GM13976 (cell line): ENCODE measurements at regions not wholly inside any gene's neighbourhood (a gene's known extent, or its start where the extent isn't known, plus 50 kb on each side); places are given as distances from the start of the nearest gene placed in this dataset.

Source experiments
- DNase-seq: peaks from one replicate; pipeline ENCODE4 v3.0.0; 2012; ENCODE audit warnings: low spot score
- CTCF ChIP-seq: IDR thresholded peaks from 2 replicates; pipeline ENCODE4 v1.5.1; 2012; ENCODE audit warnings: borderline replicate concordance, mild to moderate bottlenecking; ENCODE audit not compliant: insufficient read depth; ENCODE audit errors: extremely low read depth, missing control alignments, control extremely low read depth
- in situ Hi-C: fragments of 300-500 bp; cut with MboI; formaldehyde crosslinking; loops from one replicate; pipeline ENCODE4 v1.12.0; 2022; ENCODE audit warnings: low sequenced_read_pairs, mixed read lengths, inconsistent platforms; ENCODE audit not compliant: unreplicated experiment

GRCh38 chr5:54886866-54887265 lies 98.5 kb downstream of the ESM1 start:
- no peak for DNase-seq
- in situ Hi-C loops: no loop called here
- TF ChIP-seq CTCF: no peak

- TF ChIP-seq CTCF: no peak
- no peak for DNase-seq
- in situ Hi-C loops: no loop called here
Measured at GRCh38 chr5:54885636-54886035, 99.8 kb downstream of the ESM1 start.

GRCh38 chr5:54884195-54884536 lies 101.2 kb downstream of the ESM1 start:
- TF ChIP-seq CTCF: no peak
- no peak for DNase-seq
- in situ Hi-C loops: no loop called here

- in situ Hi-C loops: no loop called here
- DNase-seq: no peak
- no peak for TF ChIP-seq CTCF
Measured at GRCh38 chr5:54883374-54884194, 101.8 kb downstream of the ESM1 start.

- TF ChIP-seq CTCF: no peak
- no peak for DNase-seq
- in situ Hi-C loops: no loop called here
Measured at GRCh38 chr5:54882841-54883240, 102.6 kb downstream of the ESM1 start.

- DNase-seq: no peak
- no peak for TF ChIP-seq CTCF
- in situ Hi-C loops: no loop called here
Measured at GRCh38 chr5:54882101-54882500, 103.3 kb downstream of the ESM1 start.
